Lung (tissue), 11 donors: ENCODE measurements at regions not wholly inside any gene's neighbourhood (a gene's known extent, or its start where the extent isn't known, plus 50 kb on each side); places are given as distances from the start of the nearest gene placed in this dataset.
A peak's percentile ranks its signal among the peaks of the same experiment; 100 is the strongest.

Experiments
- ATAC-seq: fragments of 200-7000 bp; cut with Tn5 transposase; one replicate; pipeline ENCODE4 v1.9.1; 2020; ENCODE audit warnings: moderate number of reproducible peaks; ENCODE audit not compliant: insufficient read depth, low FRiP score
- DNase-seq, 3 donors: peaks; one replicate each; pipeline ENCODE4 v3.0.0-alpha.2; 2013 to 2017
- H3K27ac ChIP-seq, 2 donors: one replicate each; pipeline ENCODE4 v1.5.1; 2013; ENCODE audit warnings: mild to moderate bottlenecking in 2 of 2, moderate library complexity in 2 of 2, control low read depth in 1 of 2, inconsistent platforms in 1 of 2, low read depth in 1 of 2, low read length in 1 of 2
- H3K27me3 ChIP-seq, 3 donors: one replicate each; pipeline ENCODE4 v1.5.1; 2013; ENCODE audit warnings: low read length in 2 of 3; ENCODE audit not compliant: control insufficient read depth in 3 of 3, insufficient read depth in 3 of 3
- H3K36me3 ChIP-seq, 4 donors: one replicate each; pipeline ENCODE4 v1.5.1; 2013; ENCODE audit warnings: low read length in 4 of 4, mild to moderate bottlenecking in 1 of 4, moderate library complexity in 1 of 4; ENCODE audit not compliant: control insufficient read depth in 4 of 4, insufficient read depth in 4 of 4
- H3K4me1 ChIP-seq, 5 donors: one replicate each; pipeline ENCODE4 v1.5.1; 2013; ENCODE audit warnings: low read length in 5 of 5, mild to moderate bottlenecking in 2 of 5, moderate library complexity in 1 of 5; ENCODE audit not compliant: control insufficient read depth in 5 of 5, insufficient read depth in 5 of 5
- H3K4me3 ChIP-seq: one replicate; pipeline ENCODE4 v1.5.1; 2013; ENCODE audit warnings: mild to moderate bottlenecking, control low read depth, moderate library complexity
- H3K9ac ChIP-seq, 2 donors: one replicate each; pipeline ENCODE4 v1.5.1; 2013; ENCODE audit warnings: low read length in 2 of 2, control low read depth in 1 of 2; ENCODE audit not compliant: insufficient read depth in 1 of 2
- H3K9me3 ChIP-seq, 4 donors: one replicate each; pipeline ENCODE4 v1.5.1; 2013; ENCODE audit warnings: low read length in 3 of 4, mild to moderate bottlenecking in 1 of 4, moderate library complexity in 1 of 4; ENCODE audit not compliant: control insufficient read depth in 4 of 4, insufficient read depth in 3 of 4
- CTCF ChIP-seq: IDR thresholded peaks from 2 replicates; pipeline ENCODE4 v1.5.1; 2012; ENCODE audit warnings: mild to moderate bottlenecking; ENCODE audit errors: control extremely low read depth, extremely low read depth
- WGBS, 2 donors: extraction: QIAGEN DNeasy Blood & Tissue Kit; methylation state at CpG; one replicate each; pipeline ENCODE4 v1.1.7; 2013; 5-methylcytosine and 5-hydroxymethylcytosine counted together
- donor health status: control.
- donor health status: control.
- donor health status: Bipolar disorder and iron deficiency.
- donor health status: healthy.
- donor health status: DM: yes; HTN: yes; CAD: no.

GRCh38 chr4:123545667-123546572, 149.3 kb downstream of the SPRY1 start:
- Histone ChIP-seq H3K27ac (peak overlapping the region in 1 of 2 donors; percentile 81), H3K36me3 (no peaks in the 10 kb centered on the region), H3K4me1 (peaks cover 0 to 10% (median 5%) of the 10 kb centered on the region in 5 donors), H3K4me3 (no peak overlapping the region), H3K9me3 (peaks cover 0 to 3% (median 0%) of the 10 kb centered on the region in 4 donors), H3K27me3 (no peaks in the 10 kb centered on the region), H3K9ac (peak overlapping the region in 1 of 2 donors; percentile 26)
- TF ChIP-seq CTCF: no peak
- DNase-seq (peak; percentile 24 to 65 (median 43)), ATAC-seq (peak; percentile 55)
- WGBS, 2 donors: 60 to 83% methylated on average over 7 of the region's 7 CpGs

- TF ChIP-seq CTCF: no peak
- no peak overlapping the region for H3K4me3 ChIP-seq
- H3K9ac ChIP-seq: peak overlapping the region in 1 of 2 donors; percentile 26
These were observed 150.0 kb downstream of the SPRY1 start for GRCh38 chr4:123546573-123547060.

GRCh38 chr4:123547216-123548165, 150.9 kb downstream of the SPRY1 start:
- peaks cover 0 to 3% (median 0%) of the 10 kb centered on the region in 4 donors for H3K9me3 ChIP-seq
- H3K27ac ChIP-seq: peak overlapping the region in 1 of 2 donors; percentile 85
- H3K36me3 ChIP-seq: no peaks in the 10 kb centered on the region
- WGBS, 2 donors: 73 to 89% methylated on average over 26 of the region's 26 CpGs
- no peak for TF ChIP-seq CTCF
- peak; percentile 51 for ATAC-seq
- H3K4me1 ChIP-seq: peaks cover 0 to 10% (median 5%) of the 10 kb centered on the region in 5 donors
- DNase-seq: peak; percentile 72 to 87 (median 81)
- H3K4me3 ChIP-seq: no peak overlapping the region
- no peaks in the 10 kb centered on the region for H3K27me3 ChIP-seq
- H3K9ac ChIP-seq: peak overlapping the region in 1 of 2 donors; percentile 38

More at GRCh38 chr4:123546573-123547060, 150.0 kb downstream of the SPRY1 start:
- peaks cover 0 to 3% (median 0%) of the 10 kb centered on the region in 4 donors for H3K9me3 ChIP-seq
- H3K27me3 ChIP-seq: no peaks in the 10 kb centered on the region
- H3K27ac ChIP-seq: peak overlapping the region in 1 of 2 donors; percentile 81
- 61 to 81% methylated on average over 9 of the region's 9 CpGs for WGBS, 2 donors
- ATAC-seq: peak; percentile 7
- peak in 2 of 3 donors; percentile 34 to 39 for DNase-seq
- no peaks in the 10 kb centered on the region for H3K36me3 ChIP-seq
- peaks cover 0 to 10% (median 5%) of the 10 kb centered on the region in 5 donors for H3K4me1 ChIP-seq
